Astrocyte of the cerebellum (primary cell): ENCODE measurements at regions not wholly inside any gene's neighbourhood (a gene's known extent, or its start where the extent isn't known, plus 50 kb on each side); places are given as distances from the start of the nearest gene placed in this dataset.
A peak's percentile ranks its signal among the peaks of the same experiment; 100 is the strongest.

ENCODE experiments used
- DNase-seq: peaks from one replicate; pipeline ENCODE4 v3.0.0-alpha.2; 2011; ENCODE audit warnings: low read depth
- H3K4me3 ChIP-seq: 2 replicates; pipeline ENCODE4 v1.5.1; 2011; ENCODE audit warnings: mild to moderate bottlenecking, low read depth, low read length, moderate library complexity
- CTCF ChIP-seq: IDR thresholded peaks from 2 replicates; pipeline ENCODE4 v1.5.1; 2012; ENCODE audit warnings: low read length, low read depth, moderate library complexity, mild to moderate bottlenecking; ENCODE audit errors: missing control alignments
- in situ Hi-C: cut with HindIII; loops from 2 replicates; pipeline ENCODE4 v1.10.0; 2017; ENCODE audit warnings: low sequenced_read_pairs

DNA sequence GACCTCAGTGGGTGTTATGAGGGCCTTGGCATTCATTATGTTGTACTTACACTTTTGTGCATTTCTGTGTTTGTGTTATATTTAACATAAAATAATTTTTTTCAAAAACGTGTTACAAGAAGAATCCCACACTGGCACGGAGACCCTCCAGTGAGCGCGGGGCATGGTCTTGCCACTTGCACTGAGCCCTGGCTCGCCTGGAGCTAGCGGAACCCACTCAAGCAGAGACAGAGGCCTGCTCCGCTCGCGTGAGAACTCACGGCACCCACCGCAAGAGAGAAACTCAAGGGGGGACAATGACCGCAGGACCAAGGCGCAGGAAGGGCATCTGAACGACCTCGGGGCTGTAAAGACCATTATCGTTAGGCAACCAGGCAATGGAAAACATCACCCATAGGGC lies 248.0 kb upstream of the SOX11 start:
- in situ Hi-C loops = no loop called here
- H3K4me3 ChIP-seq = no peak overlapping the region
- DNase-seq = no peak
- TF ChIP-seq CTCF = no peak

DNA sequence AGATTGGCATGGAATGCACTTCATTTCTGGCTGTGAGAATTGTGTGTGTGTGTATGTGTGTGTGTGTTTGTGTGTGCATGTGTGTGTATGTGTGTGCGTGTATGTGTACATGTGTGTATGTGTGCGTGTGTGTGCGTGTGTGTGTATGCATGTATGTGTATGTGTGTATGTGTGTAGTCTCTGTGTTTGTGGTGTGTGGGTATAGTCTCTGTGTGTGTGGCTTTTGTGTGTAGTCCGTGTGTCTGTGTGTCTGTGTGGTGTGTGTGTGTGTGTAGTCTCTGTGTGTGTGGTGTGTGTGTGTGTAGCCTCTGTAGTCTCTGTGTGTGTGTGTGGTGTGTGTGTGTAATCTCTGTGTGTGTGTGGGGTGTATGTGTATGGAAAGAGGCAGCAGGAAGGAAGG lies 247.3 kb upstream of the SOX11 start:
- no peak for DNase-seq
- in situ Hi-C loops = no loop called here
- TF ChIP-seq CTCF = no peak
- H3K4me3 ChIP-seq = no peak overlapping the region

DNA sequence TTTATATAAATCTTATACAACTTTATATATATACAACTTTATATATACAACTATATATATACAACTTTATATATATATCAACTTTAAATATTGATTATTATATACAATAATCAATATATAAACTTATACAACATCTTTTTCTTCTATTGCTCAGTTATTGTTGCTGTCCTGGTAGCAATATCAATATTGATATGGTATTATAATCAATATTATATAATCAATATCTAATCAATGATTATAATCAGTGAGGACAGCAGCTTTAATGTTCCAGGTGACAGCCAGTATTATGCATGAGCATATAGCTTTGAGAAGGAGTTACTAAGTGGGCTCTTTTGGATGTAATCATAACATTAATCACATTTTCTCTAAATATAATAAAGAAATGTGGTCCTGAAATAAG lies 242.3 kb upstream of the SOX11 start:
- no peak for DNase-seq
- in situ Hi-C loops = no loop called here

GRCh38 chr2:5453220-5454050 lies 238.7 kb upstream of the SOX11 start:
- DNase-seq = peak; percentile 73

More for the DNA sequence above, 242.3 kb upstream of the SOX11 start:
- no peak overlapping the region for H3K4me3 ChIP-seq
- no peak for TF ChIP-seq CTCF

DNA sequence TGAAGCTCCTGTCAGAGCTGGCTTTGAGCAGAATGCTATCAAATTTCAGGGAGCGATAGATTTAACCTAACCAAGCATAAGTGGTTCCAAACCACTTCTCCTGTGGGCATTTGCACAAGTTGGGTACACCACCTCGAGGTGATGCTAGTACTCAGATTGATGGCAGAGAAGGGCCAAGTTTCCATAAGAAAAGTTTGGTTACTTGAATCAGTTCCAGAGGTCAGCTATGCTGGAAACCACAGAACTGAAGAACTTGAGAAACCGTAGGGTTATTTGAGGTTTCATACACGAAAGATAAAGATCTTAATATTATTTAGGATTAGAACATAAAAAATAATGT lies 238.2 kb upstream of the SOX11 start:
- no peak overlapping the region for H3K4me3 ChIP-seq
- TF ChIP-seq CTCF = no peak
- no peak for DNase-seq
- in situ Hi-C loops = no loop called here

More at GRCh38 chr2:5453220-5454050, 238.7 kb upstream of the SOX11 start:
- no peak overlapping the region for H3K4me3 ChIP-seq
- in situ Hi-C loops = no loop called here
- TF ChIP-seq CTCF = no peak

- DNase-seq = no peak
- no peak for TF ChIP-seq CTCF
- in situ Hi-C loops = no loop called here
- H3K4me3 ChIP-seq = no peak overlapping the region
Measured at GRCh38 chr2:5459041-5459440, 233.1 kb upstream of the SOX11 start.

- TF ChIP-seq CTCF = no peak
- no peak overlapping the region for H3K4me3 ChIP-seq
- in situ Hi-C loops = no loop called here
- DNase-seq = no peak
Measured at GRCh38 chr2:5464657-5465056, 227.5 kb upstream of the SOX11 start.
